ENCODE measurements at regions not wholly inside any gene's neighbourhood (a gene's known extent, or its start where the extent isn't known, plus 50 kb on each side); places are given as distances from the start of the nearest gene placed in this dataset.

- no peak for DNase-seq
These were observed 175.9 kb upstream of the BMP4 start for GRCh38 chr14:54132496-54132895.

GRCh38 chr14:54133896-54134295, 177.3 kb upstream of the BMP4 start:
- DNase-seq: no peak

DNA sequence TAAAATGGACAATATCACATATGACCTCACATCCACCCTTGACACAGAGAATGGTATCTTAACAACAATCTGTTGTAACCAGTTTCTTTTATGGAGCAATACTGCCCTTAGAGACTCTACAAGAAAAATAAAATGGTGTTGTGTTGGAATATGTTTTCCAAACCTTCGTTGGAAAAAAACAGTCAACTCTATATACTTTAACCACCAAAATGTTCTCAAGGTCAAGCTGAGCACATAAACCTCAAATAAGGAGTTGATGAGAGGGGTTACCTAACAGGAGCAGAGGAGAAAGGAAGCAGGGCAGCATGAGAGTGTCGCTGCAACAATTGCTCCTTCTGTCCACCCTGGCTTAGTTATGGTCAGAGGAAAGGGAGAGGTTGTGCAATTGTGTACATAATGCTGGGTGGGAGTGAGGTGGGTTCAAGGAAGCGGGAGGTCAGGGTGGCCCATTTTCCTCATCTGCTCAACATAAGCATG, 179.2 kb upstream of the BMP4 start:
- no peak for DNase-seq

DNA sequence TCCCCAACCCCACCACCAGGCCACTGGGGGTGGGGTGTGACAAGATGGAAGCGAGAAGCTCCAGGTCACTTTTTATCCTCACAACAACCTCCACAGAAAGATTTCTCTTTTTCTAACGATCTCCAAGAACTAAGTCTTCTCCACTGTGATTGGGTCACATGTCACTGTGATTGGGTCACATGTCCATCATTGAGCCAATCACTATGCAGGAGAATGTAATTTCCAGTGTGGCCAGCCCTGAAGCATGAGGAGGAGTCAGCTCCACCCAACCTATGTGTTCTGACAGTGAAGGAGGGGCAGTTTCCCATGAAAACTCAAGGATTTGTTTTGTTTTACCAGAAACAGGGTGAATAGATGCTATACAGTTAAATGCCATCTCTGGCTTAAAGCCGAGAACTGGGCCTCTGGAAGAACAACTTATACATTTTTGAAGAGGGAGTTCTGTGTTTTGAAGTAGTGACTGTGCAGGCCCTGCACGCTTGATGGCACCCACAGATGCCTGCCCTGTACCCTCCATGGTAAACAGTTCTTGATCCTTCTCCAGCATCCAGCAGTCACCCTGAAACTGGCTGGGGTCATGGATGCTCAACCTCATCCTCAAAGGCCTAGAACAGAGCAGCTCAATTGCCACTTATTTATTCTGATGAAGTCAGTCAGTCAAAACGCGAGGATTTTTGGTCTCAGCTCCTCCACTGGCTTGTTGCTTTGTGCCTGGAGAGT, 180.4 kb upstream of the BMP4 start:
- DNase-seq: no peak

DNA sequence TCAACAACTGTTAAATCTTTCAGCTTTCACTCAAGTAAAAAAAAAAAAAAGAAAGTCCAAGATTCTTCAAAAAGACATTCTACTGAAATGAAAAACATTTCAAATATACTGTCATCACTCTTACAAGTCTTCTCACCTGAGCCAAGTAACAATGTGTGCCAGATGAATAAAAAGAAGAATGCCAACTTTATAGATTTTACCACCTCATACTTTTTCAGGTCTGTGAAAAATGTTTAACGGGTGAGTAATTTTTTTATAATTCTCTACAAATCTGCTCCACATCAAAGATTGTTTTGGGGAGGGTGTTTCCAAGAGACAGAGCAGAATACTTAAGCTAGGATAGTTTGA, 181.0 kb upstream of the BMP4 start:
- no peak for DNase-seq

- DNase-seq: no peak
These were observed 181.4 kb upstream of the BMP4 start for GRCh38 chr14:54138024-54138353.

DNA sequence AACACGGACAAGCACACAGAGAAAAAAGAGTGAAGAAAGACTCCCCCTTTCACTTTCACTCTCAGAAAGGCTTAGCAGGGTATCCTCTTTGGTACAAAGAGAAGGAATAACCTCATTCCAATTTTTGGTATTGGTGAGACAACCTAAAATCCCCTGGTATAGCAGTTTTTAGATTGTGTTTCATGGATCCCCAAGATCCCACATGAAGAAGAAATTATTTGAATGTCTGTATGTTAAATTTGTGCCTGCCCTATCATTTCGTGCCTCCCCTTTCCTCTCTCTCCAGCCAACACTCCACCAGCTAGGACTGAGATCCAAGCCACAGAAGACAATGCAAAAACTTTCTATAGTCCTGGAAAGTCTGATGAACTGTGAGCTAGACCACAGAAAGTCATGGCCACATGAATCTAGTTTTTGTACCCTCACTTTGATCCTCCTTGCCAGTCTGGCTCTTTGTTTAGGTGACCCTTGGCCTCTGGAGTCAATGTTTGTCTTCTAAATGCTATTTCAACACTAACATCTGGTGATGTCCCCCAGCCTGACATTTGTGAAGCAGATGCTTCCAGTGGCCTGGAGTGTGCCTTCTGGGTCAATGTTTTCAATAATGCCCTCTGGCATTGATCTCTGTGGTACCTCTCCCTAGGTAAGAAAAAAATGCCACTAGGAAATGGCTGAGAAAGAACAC, 181.9 kb upstream of the BMP4 start:
- no peak for DNase-seq

GRCh38 chr14:54140551-54140950, 183.9 kb upstream of the BMP4 start:
- DNase-seq: no peak

DNA sequence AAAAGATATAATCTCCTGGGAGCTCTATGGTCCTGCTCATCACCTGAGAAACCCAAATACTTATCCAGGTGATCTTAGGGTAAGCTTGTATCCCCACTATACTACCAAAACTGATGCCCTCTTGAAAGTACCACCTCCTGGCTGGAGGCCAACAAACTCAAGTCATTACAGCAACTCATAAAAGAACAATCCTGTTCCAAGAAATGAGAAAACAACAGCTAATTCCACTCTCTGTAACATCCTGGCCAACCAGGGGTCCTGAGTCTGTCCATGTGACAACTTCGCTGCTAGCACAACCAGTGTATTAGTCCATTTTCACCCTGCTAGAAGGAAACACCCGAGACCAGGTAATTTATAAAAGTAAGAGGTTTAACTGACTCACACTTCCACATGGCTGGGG, 190.0 kb upstream of the BMP4 start:
- DNase-seq: no peak

DNA sequence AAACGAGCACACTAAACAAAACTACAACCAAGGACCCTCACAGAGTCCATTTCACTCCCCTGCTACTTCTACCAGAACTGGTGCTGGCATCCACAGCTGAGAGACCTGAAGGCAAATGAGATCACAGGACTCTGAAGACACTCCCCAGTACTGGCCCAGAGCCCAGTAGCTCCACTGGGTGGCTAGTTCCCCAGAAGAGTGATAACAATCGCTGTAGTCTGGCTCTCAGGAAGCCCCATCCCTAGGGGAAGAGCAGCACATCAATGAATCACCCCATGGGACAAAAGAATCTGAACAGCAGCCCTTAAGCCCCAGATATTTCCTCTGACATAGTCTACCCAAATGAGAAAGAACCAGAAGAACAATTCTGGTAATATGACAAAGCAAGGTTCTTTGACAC, 190.7 kb upstream of the BMP4 start:
- no peak for DNase-seq

DNA sequence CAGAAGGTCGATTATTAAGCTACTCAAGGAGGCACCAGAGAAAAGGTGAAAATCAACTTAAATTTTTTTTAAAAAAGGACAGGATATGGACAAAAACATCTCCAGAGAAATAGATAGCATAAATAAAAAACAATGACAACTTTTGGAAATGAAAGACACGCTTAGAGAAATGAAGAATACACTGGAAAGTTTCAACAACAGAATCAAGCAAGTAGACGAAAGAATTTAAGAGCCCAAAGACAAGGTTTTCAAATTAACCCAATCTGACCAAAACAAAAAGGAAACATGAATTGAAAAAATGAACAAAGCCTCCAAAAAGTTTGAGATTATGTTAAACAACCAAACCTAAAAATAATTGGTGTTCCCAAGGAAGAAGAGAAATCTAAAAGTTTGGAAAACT, 191.1 kb upstream of the BMP4 start:
- no peak for DNase-seq

- DNase-seq: no peak
These were observed 191.6 kb upstream of the BMP4 start for GRCh38 chr14:54148251-54148650.

GRCh38 chr14:54152351-54152750, 195.7 kb upstream of the BMP4 start:
- DNase-seq: no peak

DNA sequence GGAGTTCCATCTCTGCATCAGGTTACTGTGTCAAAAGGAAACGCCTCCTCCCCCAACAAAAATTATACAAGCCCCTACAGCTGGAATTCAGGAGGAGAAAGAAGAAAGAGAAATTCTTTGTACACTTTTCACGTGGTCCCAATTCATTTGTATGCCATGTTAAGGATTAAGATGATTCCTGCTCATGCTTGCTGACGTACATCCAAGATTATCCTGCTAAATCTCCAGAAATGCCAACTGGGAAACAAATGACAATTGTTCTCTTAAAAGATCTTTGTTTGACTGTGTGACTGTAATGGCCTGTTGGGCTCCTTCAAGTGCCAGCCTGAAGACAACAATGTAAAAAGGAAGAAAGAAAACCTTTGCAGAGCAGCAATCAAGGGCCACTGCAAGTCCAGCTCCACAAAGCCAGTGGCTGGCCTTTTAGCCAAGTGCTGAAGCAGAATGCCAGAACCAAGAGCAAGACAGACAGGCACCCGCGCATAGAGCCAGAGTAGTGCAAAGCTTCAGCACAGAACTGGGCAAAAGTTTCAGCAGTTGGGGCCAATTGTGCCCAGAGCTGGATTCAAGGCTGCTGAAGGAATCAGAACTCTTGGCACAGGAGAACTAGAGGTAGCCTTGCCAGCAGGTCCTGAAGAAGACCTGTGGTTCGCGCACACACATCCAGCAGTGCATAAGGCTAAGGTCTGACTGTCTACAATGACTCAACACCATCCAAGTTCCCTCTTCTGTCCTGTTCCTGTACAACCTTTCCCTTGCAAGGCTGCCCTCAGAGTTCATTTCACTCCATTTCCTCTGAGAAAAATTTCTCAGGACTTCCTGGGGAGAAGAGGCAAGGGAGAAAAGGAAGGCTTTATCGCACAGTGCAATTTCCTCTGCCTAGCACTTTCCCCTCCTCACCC, 209.7 kb upstream of the BMP4 start:
- DNase-seq: no peak

DNA sequence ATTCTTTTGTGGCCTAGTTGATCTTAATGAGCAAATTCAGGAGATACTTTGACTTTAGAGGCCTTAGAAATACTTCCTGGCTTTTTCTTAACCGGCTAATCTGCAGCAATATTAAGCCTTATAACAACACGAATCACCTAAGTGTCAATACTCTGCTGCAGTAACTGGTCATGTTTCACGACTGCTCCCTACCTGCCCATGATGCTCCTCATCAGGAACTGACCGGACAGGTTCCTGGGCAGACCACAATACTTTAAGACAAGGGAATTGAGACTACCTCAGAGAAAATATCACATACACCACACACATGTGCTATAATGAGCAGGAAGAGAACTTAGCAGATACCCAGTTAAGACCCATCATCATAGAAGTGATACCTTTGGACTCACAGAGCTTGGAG, 211.9 kb upstream of the BMP4 start:
- DNase-seq: no peak

- DNase-seq: no peak
These were observed 212.8 kb upstream of the BMP4 start for GRCh38 chr14:54169254-54169924.

- DNase-seq: no peak
These were observed 213.7 kb upstream of the BMP4 start for GRCh38 chr14:54170301-54170700.

- no peak for DNase-seq
These were observed 215.5 kb upstream of the BMP4 start for GRCh38 chr14:54172114-54172513.

GRCh38 chr14:54172562-54172961, 215.9 kb upstream of the BMP4 start:
- no peak for DNase-seq

DNA sequence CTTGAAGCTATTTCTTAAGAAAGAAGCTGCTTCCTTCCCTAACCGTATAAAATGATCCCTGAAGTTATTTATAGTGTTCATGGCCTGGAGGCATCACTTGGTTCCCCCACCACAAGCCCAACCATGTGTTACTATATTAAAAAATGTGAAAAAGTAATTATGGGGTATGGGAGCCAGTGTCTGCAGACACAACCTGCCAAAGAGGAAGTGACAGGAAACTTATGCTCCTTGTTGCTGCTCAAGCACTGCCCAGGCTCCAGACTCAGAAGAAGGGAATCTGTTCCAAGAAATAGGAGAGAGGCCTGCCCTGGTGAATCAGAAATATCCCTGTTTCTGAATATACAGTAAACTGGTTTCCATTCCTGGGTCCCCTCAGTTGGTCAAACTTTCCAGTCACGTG, 217.2 kb upstream of the BMP4 start:
- no peak for DNase-seq

DNA sequence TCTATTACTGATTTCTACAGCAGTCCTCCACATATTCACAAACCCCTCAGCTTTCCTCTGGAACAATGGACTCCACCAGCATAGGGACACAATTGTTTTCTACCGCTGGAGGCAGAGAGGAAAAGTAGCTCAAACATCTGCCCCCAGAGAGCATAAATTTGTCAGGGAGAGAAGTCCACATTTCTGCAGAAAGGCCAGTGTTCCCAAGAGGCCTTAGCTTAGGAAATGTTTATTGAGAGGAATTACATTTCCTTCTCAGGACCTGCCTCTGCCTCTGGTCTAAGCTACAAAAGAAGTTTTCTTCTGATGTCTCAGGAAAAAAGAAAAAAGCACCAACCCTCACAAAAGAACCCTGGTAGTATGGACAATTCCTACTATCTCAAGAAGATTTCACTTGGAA, 217.8 kb upstream of the BMP4 start:
- DNase-seq: no peak

GRCh38 chr14:54175298-54175942, 218.8 kb upstream of the BMP4 start:
- DNase-seq: peak; percentile 16

- no peak for DNase-seq
These were observed 219.8 kb upstream of the CDKN3 start for GRCh38 chr14:54177019-54177418.
